ENCODE measurements at regions not wholly inside any gene's neighbourhood (a gene's known extent, or its start where the extent isn't known, plus 50 kb on each side); places are given as distances from the start of the nearest gene placed in this dataset.

- TF ChIP-seq, protein P1, sequence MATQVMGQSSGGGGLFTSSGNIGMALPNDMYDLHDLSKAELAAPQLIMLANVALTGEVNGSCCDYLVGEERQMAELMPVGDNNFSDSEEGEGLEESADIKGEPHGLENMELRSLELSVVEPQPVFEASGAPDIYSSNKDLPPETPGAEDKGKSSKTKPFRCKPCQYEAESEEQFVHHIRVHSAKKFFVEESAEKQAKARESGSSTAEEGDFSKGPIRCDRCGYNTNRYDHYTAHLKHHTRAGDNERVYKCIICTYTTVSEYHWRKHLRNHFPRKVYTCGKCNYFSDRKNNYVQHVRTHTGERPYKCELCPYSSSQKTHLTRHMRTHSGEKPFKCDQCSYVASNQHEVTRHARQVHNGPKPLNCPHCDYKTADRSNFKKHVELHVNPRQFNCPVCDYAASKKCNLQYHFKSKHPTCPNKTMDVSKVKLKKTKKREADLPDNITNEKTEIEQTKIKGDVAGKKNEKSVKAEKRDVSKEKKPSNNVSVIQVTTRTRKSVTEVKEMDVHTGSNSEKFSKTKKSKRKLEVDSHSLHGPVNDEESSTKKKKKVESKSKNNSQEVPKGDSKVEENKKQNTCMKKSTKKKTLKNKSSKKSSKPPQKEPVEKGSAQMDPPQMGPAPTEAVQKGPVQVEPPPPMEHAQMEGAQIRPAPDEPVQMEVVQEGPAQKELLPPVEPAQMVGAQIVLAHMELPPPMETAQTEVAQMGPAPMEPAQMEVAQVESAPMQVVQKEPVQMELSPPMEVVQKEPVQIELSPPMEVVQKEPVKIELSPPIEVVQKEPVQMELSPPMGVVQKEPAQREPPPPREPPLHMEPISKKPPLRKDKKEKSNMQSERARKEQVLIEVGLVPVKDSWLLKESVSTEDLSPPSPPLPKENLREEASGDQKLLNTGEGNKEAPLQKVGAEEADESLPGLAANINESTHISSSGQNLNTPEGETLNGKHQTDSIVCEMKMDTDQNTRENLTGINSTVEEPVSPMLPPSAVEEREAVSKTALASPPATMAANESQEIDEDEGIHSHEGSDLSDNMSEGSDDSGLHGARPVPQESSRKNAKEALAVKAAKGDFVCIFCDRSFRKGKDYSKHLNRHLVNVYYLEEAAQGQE (IDR thresholded peaks at IDR 0.05), result no peak
- TF ChIP-seq FOXA2 (IDR thresholded peaks at IDR 0.05), result no peak
These were observed 1431.1 kb downstream of the CDH8 start (continued) for GRCh38 chr16:60605176-60605575.

- WGBS, result 69% methylated on average over 2 of the region's 2 CpGs
- H3K27ac ChIP-seq (ENCODE audit: low read depth in 1 of 2, low read length in 2 of 2), result no peak overlapping the region
- no peaks in the 10 kb centered on the region for H3K4me1 ChIP-seq (ENCODE audit: control insufficient read depth in 4 of 4, insufficient read depth in 4 of 4, low read length in 3 of 4)
- H3K36me3 ChIP-seq (ENCODE audit: control insufficient read depth in 4 of 4, insufficient read depth in 3 of 4, low read depth in 1 of 4, low read length in 3 of 4), result no peaks in the 10 kb centered on the region
- no peak overlapping the region for H3K9ac ChIP-seq (ENCODE audit: low read depth in 1 of 2, low read length in 2 of 2)
- TF ChIP-seq TAF1 (conservative IDR thresholded peaks at IDR 0.05) (no peak), YY1 (IDR thresholded peaks at IDR 0.05) (no peak), RXRA (IDR thresholded peaks at IDR 0.05) (no peak)
- no peaks in the 10 kb centered on the region for H3K27me3 ChIP-seq (ENCODE audit: control insufficient read depth in 4 of 4, insufficient read depth in 4 of 4, low read length in 3 of 4)
- DNase-seq (ENCODE audit: low spot score), result no peak
- no peaks in the 10 kb centered on the region for H3K9me3 ChIP-seq (ENCODE audit: control insufficient read depth in 4 of 4, low read length in 3 of 4)
- H3K4me3 ChIP-seq (ENCODE audit: low read depth in 1 of 3, low read length in 3 of 3), result no peak overlapping the region
These were observed 1449.7 kb downstream of the CDH8 start for GRCh38 chr16:60586493-60586892.

GRCh38 chr16:60582528-60582927 lies 1453.7 kb downstream of the CDH8 start:
- Histone ChIP-seq H3K9me3 (ENCODE audit: control insufficient read depth in 4 of 4, low read length in 3 of 4) (no peaks in the 10 kb centered on the region), H3K4me3 (ENCODE audit: low read depth in 1 of 3, low read length in 3 of 3) (no peak overlapping the region), H3K27ac (ENCODE audit: low read depth in 1 of 2, low read length in 2 of 2) (no peak overlapping the region), H3K9ac (ENCODE audit: low read depth in 1 of 2, low read length in 2 of 2) (no peak overlapping the region), H3K4me1 (ENCODE audit: control insufficient read depth in 4 of 4, insufficient read depth in 4 of 4, low read length in 3 of 4) (no peaks in the 10 kb centered on the region), H3K27me3 (ENCODE audit: control insufficient read depth in 4 of 4, insufficient read depth in 4 of 4, low read length in 3 of 4) (no peaks in the 10 kb centered on the region), H3K36me3 (ENCODE audit: control insufficient read depth in 4 of 4, insufficient read depth in 3 of 4, low read depth in 1 of 4, low read length in 3 of 4) (no peaks in the 10 kb centered on the region)
- DNase-seq (ENCODE audit: low spot score), result no peak
- 54% methylated on average over 4 of the region's 4 CpGs for WGBS
- TF ChIP-seq SP1 (IDR thresholded peaks at IDR 0.05), result no peak
- TF ChIP-seq NR2F2 (IDR thresholded peaks at IDR 0.05), result no peak
- no peak for TF ChIP-seq YY1 (IDR thresholded peaks at IDR 0.05)
- TF ChIP-seq ZBTB33 (IDR thresholded peaks at IDR 0.05), result no peak
- no peak for TF ChIP-seq RAD21 (IDR thresholded peaks at IDR 0.05)
- no peak for TF ChIP-seq ATF3 (IDR thresholded peaks at IDR 0.05)
- no peak for TF ChIP-seq HNF4G (IDR thresholded peaks at IDR 0.05)
- no peak for TF ChIP-seq EGR1 (IDR thresholded peaks at IDR 0.05; ENCODE audit: low read depth in 2 of 2)
- TF ChIP-seq GABPA (IDR thresholded peaks at IDR 0.05 in 1 of 2, conservative IDR thresholded peaks at IDR 0.05 in 1 of 2), result no peak
- no peak for TF ChIP-seq JUND (IDR thresholded peaks at IDR 0.05)
- TF ChIP-seq TAF1 (conservative IDR thresholded peaks at IDR 0.05), result no peak

Measured in liver (tissue), 7 donors.